Ovary (tissue), 7 donors: ENCODE measurements at regions not wholly inside any gene's neighbourhood (a gene's known extent, or its start where the extent isn't known, plus 50 kb on each side); places are given as distances from the start of the nearest gene placed in this dataset.

ENCODE experiments used
- DNase-seq, 5 donors: peaks; one replicate each; pipeline ENCODE4 v3.0.0-alpha.2; 2019 to 2020
- H3K27ac ChIP-seq, 2 donors: fragments of 200-600 bp; one replicate each; pipeline versions ENCODE4 v1.5.1 to v1.8.0; 2019 to 2022
- H3K27me3 ChIP-seq: fragments of 200-600 bp; one replicate; pipeline ENCODE4 v1.8.0; 2022
- H3K36me3 ChIP-seq: fragments of 200-600 bp; sonication (generic); one replicate; pipeline ENCODE4 v1.5.1; 2019
- H3K4me1 ChIP-seq: one replicate; pipeline ENCODE4 v1.8.1; 2013; ENCODE audit warnings: mild to moderate bottlenecking, moderate library complexity; ENCODE audit not compliant: insufficient read depth
- H3K4me3 ChIP-seq: fragments of 200-600 bp; sonication (generic); one replicate; pipeline ENCODE4 v1.5.1; 2017
- H3K9me3 ChIP-seq, 2 donors: fragments of 200-600 bp in 1 of 2; sonication (generic) in 1 of 2; one replicate each; pipeline versions ENCODE4 v1.5.1 to v1.8.1; 2013 to 2019; ENCODE audit warnings: mild to moderate bottlenecking in 1 of 2, moderate library complexity in 1 of 2
- CTCF ChIP-seq, 3 donors: fragments of 450-650 bp in 2 of 3; fragments of 200-600 bp in 1 of 3; IDR thresholded peaks; one replicate each; pipeline versions ENCODE4 v1.5.1 to v1.8.0; 2016 to 2022; ENCODE audit warnings: antibody characterized with exemption in 3 of 3, mild to moderate bottlenecking in 1 of 3
- EP300 ChIP-seq: sonication (generic); formaldehyde crosslinking; IDR thresholded peaks from one replicate; pipeline ENCODE4 v1.6.1; 2017; ENCODE audit warnings: antibody characterized with exemption
- POLR2A ChIP-seq: fragments of 450-650 bp; IDR thresholded peaks from one replicate; pipeline ENCODE4 v1.6.1; 2017; ENCODE audit warnings: antibody characterized with exemption, mild to moderate bottlenecking, moderate library complexity
- WGBS, 3 donors: extraction: QIAGEN DNeasy Blood & Tissue Kit in 1 of 3; methylation state at CpG; one replicate each; pipeline versions ENCODE4 v1.1.5 to v1.1.7; 2013 to 2017; 5-methylcytosine and 5-hydroxymethylcytosine counted together
- intact Hi-C, 4 donors: fragments of 100-400 bp; cut with DNase I; formaldehyde crosslinking; loops; one replicate each; pipeline versions ENCODE4 v1.11.0 to v1.15.1; 2022 to 2023
- donor health status: DM: no; HTN: no; CAD: no; lungs with moderate emphysema.
- donor health status: DM: no; HTN: no; CAD: no.
- donor health status: Bipolar disorder and iron deficiency.
- donor health status: DM: no; HTN: no; CAD: no.
- donor health status: DM: yes; HTN: yes; CAD: no.

DNA sequence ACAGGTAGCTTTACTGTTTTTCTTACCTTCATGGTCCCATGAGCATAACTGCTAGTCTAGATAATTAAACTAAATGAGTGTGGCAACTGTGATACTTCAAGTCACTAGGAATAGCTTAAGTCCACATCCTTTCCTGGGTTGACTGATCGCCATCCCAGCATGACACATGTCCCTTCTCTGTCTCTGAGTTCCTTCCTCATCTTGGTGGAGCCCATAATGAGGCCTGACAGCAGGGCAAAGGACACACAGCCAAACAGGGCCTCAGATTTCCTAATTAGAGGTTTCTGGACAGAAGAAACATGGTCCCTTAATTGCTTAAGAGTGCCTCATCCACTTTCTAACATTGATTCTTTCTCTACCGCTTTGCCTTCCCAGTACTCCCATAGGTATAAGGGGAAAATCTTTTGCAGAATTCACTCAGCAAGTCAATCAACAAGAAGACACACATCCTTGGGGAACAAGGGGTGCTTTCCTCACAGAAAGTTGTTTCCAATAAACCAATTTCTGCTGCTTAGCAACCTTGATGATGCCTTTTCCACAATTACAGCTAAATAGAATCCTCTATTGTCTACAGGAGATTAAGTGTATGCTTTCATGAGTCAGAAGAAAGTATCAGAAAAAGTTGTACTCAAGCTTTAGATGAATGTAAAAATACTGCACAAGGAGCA, 208.3 kb upstream of the SERP2 start:
- TF ChIP-seq POLR2A (no peak), EP300 (no peak), CTCF (IDR thresholded peaks at IDR 0.05) (no peak)

DNA sequence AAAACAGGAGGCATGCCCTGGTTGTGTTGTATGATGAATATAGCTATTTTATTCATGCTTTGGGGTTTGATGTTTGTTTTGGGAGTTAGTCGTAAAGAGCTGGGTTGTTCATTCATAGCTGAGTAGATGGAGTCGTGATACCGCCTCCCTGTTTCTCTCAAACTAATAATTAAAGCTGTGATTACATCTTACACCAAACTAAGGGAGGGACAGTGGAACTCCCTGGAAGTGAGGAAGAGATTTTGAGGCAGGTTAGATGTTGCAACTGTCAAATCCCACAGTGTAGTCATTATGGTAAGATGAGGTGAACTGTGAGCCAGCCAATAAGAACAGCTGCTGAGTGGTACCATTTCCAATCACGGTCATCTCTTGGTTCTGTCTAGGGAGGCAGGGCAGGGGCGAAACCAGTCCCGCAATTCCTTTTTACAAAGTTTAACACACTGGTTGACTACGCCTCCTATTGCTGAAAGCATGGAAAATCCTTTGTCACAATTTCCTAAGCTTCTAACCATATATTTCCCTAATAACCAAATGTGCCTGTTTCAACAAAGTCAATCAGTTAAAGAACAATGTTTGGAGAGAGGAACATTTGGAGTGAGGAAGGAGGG, 207.6 kb upstream of the SERP2 start:
- no peak overlapping the region for H3K27ac ChIP-seq

More for the DNA sequence above, 208.3 kb upstream of the SERP2 start:
- Histone ChIP-seq H3K27me3 (no peaks in the 10 kb centered on the region), H3K9me3 (no peaks in the 10 kb centered on the region), H3K27ac (no peak overlapping the region), H3K36me3 (no peaks in the 10 kb centered on the region), H3K4me3 (no peak overlapping the region), H3K4me1 (no peaks in the 10 kb centered on the region)
- WGBS, 3 donors = 93 to 100% (median 95%) methylated on average over 2 of the region's 2 CpGs
- no peak for DNase-seq
- intact Hi-C loops = loop anchor here in 1 of 4 donors (5.0 kb wide), 1 partner anchor 952 kb away; no protein-coding TSS in a partner anchor

GRCh38 chr13:44169018-44169911, 204.4 kb upstream of the SERP2 start:
- Histone ChIP-seq H3K4me1 (no peaks in the 10 kb centered on the region), H3K9me3 (no peaks in the 10 kb centered on the region), H3K4me3 (no peak overlapping the region), H3K27ac (no peak overlapping the region), H3K36me3 (no peaks in the 10 kb centered on the region), H3K27me3 (no peaks in the 10 kb centered on the region)
- 51 to 61% (median 52%) methylated on average over 2 of the region's 2 CpGs for WGBS, 3 donors
- DNase-seq = no peak
- intact Hi-C loops = loop anchor here in 1 of 4 donors (5.0 kb wide), 1 partner anchor 948 kb away; no protein-coding TSS in a partner anchor
- no peak for TF ChIP-seq POLR2A
- no peak for TF ChIP-seq CTCF (IDR thresholded peaks at IDR 0.05)
- TF ChIP-seq EP300 = no peak

More for the DNA sequence above, 207.6 kb upstream of the SERP2 start:
- TF ChIP-seq POLR2A (no peak), CTCF (IDR thresholded peaks at IDR 0.05) (no peak), EP300 (no peak)
- intact Hi-C loops = loop anchor here in 1 of 4 donors (5.0 kb wide), 1 partner anchor 951 kb away; no protein-coding TSS in a partner anchor
- Histone ChIP-seq H3K9me3 (no peaks in the 10 kb centered on the region), H3K36me3 (no peaks in the 10 kb centered on the region), H3K4me1 (no peaks in the 10 kb centered on the region), H3K27me3 (no peaks in the 10 kb centered on the region), H3K4me3 (no peak overlapping the region)
- WGBS, 3 donors = 81 to 89% (median 85%) methylated on average over 7 of the region's 7 CpGs
- no peak for DNase-seq

DNA sequence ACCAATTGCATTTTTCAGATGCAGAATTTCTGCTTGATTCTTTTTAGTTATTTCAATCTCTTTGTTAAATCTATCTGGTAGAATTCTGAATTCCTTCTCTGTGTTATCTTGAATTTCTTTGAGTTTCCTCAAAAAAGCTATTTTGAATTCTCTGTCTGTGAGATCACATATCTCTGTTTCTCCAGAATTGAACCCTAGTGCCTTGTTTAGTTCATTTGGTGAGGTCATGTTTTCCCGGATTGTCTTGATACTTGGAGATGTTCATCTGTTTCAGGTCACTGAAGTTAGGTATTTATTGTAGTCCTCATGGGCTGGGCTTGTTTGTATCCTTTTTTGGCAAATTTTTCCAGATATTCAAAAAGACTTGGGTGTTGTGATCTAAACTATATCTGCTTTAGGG, 202.9 kb upstream of the SERP2 start:
- H3K4me3 ChIP-seq = no peak overlapping the region
- H3K27ac ChIP-seq = no peak overlapping the region
- TF ChIP-seq POLR2A (no peak), CTCF (IDR thresholded peaks at IDR 0.05) (no peak), EP300 (no peak)
- 85 to 92% (median 89%) methylated on average over 1 of the region's 1 CpG for WGBS, 3 donors
- intact Hi-C loops = loop anchor here in 1 of 4 donors (10.0 kb wide), 1 partner anchor 1804 kb away; no protein-coding TSS in a partner anchor
- H3K9me3 ChIP-seq = no peaks in the 10 kb centered on the region
- no peak for DNase-seq
- H3K4me1 ChIP-seq = peaks cover 5% of the 10 kb centered on the region
- H3K36me3 ChIP-seq = no peaks in the 10 kb centered on the region
- H3K27me3 ChIP-seq = no peaks in the 10 kb centered on the region
